K562 (cell line): ENCODE measurements at regions not wholly inside any gene's neighbourhood (a gene's known extent, or its start where the extent isn't known, plus 50 kb on each side); places are given as distances from the start of the nearest gene placed in this dataset.
A peak's percentile ranks its signal among the peaks of the same experiment; 100 is the strongest.

ENCODE experiments used
- FOXA1 ChIP-seq: fragments of 450-650 bp; IDR thresholded peaks from 2 replicates; pipeline ENCODE4 v1.6.1; 2016; ENCODE audit warnings: mild to moderate bottlenecking, borderline replicate concordance
- HOMEZ ChIP-seq: fragments of 250-450 bp; sonication (Bioruptor Pico); IDR thresholded peaks from 2 replicates; pipeline ENCODE4 v1.4.0; 2020; ENCODE audit warnings: mild to moderate bottlenecking, moderate library complexity
- HOXB6 ChIP-seq: fragments of 250-450 bp; sonication (Bioruptor Pico); IDR thresholded peaks from 2 replicates; pipeline ENCODE4 v1.5.1; 2022; ENCODE audit warnings: mild to moderate bottlenecking, borderline replicate concordance
- KDM5B ChIP-seq: fragments of 200-600 bp; sonication (generic); IDR thresholded peaks from 2 replicates; pipeline ENCODE4 v1.6.1; 2012; ENCODE audit warnings: low read depth, mild to moderate bottlenecking, moderate library complexity, low read length, control low read depth, inconsistent platforms; ENCODE audit not compliant: insufficient replicate concordance
- KLF16 ChIP-seq: IDR thresholded peaks from 2 replicates; pipeline ENCODE4 v1.6.1; 2016; ENCODE audit warnings: antibody characterized with exemption
- SMARCA4 ChIP-seq: fragments of 450-650 bp; IDR thresholded peaks from 2 replicates; pipeline ENCODE4 v1.6.1; 2016
- SRF ChIP-seq, 2 experiments: fragments of 250-450, 450-650 bp in 1 of 2; sonication (Bioruptor Pico) in 1 of 2; sonication (generic) in 1 of 2; formaldehyde crosslinking; IDR thresholded peaks; 2 replicates each; pipeline versions ENCODE4 v1.5.0 to v1.5.1; 2020 to 2022; ENCODE audit warnings: mild to moderate bottlenecking in 1 of 2, missing genetic modification reagents in 1 of 2
- TSHZ1 ChIP-seq: fragments of 250-450 bp; sonication (Bioruptor Pico); IDR thresholded peaks from 2 replicates; pipeline ENCODE4 v1.4.0; 2020; ENCODE audit warnings: mild to moderate bottlenecking, moderate library complexity
- ZFP91 ChIP-seq: sonication (generic); formaldehyde crosslinking; IDR thresholded peaks from 2 replicates; pipeline ENCODE4 v1.8.0; 2022; ENCODE audit warnings: mild to moderate bottlenecking, missing genetic modification reagents
- ZKSCAN1 ChIP-seq: fragments of 150-350 bp; IDR thresholded peaks from 2 replicates; pipeline ENCODE4 v1.6.1; 2016; ENCODE audit warnings: low read depth, low read length
- ZKSCAN3 ChIP-seq: fragments of 250-450 bp; sonication (Bioruptor Pico); IDR thresholded peaks from 2 replicates; pipeline ENCODE4 v1.4.0; 2020
- ZNF318 ChIP-seq, 2 experiments: fragments of 450-650 bp; IDR thresholded peaks; 2 replicates each; pipeline ENCODE4 v1.6.1; 2016; ENCODE audit warnings: mild to moderate bottlenecking in 2 of 2, borderline replicate concordance in 1 of 2, low read depth in 1 of 2, moderate library complexity in 1 of 2
- ZNF584 ChIP-seq: fragments of 200-800 bp; sonication (Bioruptor generic); IDR thresholded peaks from 2 replicates; pipeline ENCODE4 v1.6.1; 2016; ENCODE audit warnings: low read depth, mild to moderate bottlenecking, missing genetic modification characterization, missing compliant biosample characterization
- ZNF830 ChIP-seq: fragments of 250-450 bp; sonication (Bioruptor Pico); IDR thresholded peaks from 2 replicates; pipeline ENCODE4 v1.5.0; 2021; ENCODE audit warnings: mild to moderate bottlenecking

- TF ChIP-seq HOMEZ (CRISPR knock-in tag) = no peak
- TF ChIP-seq KLF16 = no peak
- TF ChIP-seq ZKSCAN1 = no peak
- no peak for TF ChIP-seq ZNF318 (IDR thresholded peaks at IDR 0.05; ENCODE audit: borderline replicate concordance in 1 of 2, low read depth in 1 of 2)
- TF ChIP-seq SRF (CRISPR knock-in tag; IDR thresholded peaks at IDR 0.05) = no peak
- no peak for TF ChIP-seq ZNF830 (CRISPR knock-in tag)
- no peak for TF ChIP-seq FOXA1
- TF ChIP-seq KDM5B = no peak
- TF ChIP-seq HOXB6 (CRISPR knock-in tag) = no peak
- TF ChIP-seq ZFP91 (CRISPR knock-in tag) = no peak
- TF ChIP-seq TSHZ1 = no peak
- no peak for TF ChIP-seq ZNF584 (CRISPR knock-in tag)
- no peak for TF ChIP-seq ZKSCAN3 (CRISPR knock-in tag)
- peak; percentile 12; the same call in 1 of the 2 replicates for TF ChIP-seq SMARCA4
Measured at GRCh38 chr18:30387401-30387800, 655.1 kb downstream of the DSC3 start (continued).
